ENCODE measurements at regions not wholly inside any gene's neighbourhood (a gene's known extent, or its start where the extent isn't known, plus 50 kb on each side); places are given as distances from the start of the nearest gene placed in this dataset.

DNA sequence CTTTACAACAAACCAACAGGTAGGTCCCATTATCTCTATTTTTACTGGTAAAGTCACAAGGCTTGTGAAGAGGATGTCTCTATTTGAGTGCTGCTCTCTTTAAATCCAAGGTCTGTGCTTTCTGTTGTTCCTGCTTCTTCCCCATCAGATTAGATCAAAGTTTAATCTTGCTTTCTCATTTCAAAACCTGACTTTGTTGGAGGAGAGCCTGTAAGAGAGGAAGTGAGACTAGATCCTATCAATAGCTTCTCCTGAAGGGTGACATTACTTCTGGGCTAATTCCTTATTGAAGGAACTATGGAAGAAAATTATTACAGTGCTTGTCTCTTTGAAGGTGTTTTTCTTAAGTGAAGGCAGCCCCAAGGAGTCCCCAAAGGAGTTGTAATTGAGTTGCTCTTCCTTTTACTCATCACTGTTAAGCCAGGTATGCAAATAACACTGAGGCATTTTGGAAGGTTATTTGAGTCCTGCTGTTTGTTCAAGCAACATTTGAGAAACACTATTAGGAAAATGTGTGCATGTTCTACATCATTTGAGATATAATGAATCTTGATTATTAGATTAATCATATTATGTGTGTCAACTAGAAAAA, 146.2 kb upstream of the MBL2 start:
- Mint-ChIP-seq H3K9me3 (peaks cover 0 to 23% (median 6%) of the 10 kb centered on the region in 7 donors), H3K4me3 (no peak overlapping the region), H3K4me1 (no peaks in the 10 kb centered on the region), H3K36me3 (no peaks in the 10 kb centered on the region), H3K27me3 (no peaks in the 10 kb centered on the region), H3K27ac (no peak overlapping the region)
- DNase-seq (no peak), ATAC-seq (ENCODE audit: low read depth in 2 of 2) (no peak)
- no peaks in the 10 kb centered on the region for H3K27me3 ChIP-seq (ENCODE audit: control insufficient read depth, insufficient read depth, low read length)
- H3K4me3 ChIP-seq (ENCODE audit: low read depth, low read length): no peak overlapping the region
- no peaks in the 10 kb centered on the region for H3K36me3 ChIP-seq (ENCODE audit: control insufficient read depth, insufficient read depth, low read length)
- H3K27ac ChIP-seq (ENCODE audit: insufficient read depth, low read length, poor library complexity, severe bottlenecking): no peak overlapping the region
- H3K4me1 ChIP-seq (ENCODE audit: control insufficient read depth, insufficient read depth, low read length, poor library complexity, severe bottlenecking): no peaks in the 10 kb centered on the region
- no peaks in the 10 kb centered on the region for H3K9me3 ChIP-seq (ENCODE audit: control insufficient read depth in 2 of 2, low read length in 2 of 2)

DNA sequence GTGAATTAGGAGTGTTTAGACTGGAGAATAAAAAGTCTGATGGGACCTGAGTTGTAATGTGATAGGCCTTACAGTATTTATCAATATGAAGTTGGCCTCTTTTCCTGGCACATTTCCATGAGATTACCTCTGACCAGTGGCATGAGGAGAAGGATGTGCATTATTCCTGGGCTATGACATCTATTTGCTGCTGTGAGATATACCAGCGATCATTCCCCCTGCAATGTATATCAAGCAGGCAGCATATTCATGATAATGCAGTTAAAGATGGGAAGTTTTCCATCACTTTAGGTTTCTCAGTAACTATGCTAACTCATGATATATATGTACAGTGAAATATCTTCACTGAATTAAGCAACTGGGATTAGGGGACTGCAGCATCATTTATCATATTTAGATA, 142.8 kb upstream of the MBL2 start:
- no peaks in the 10 kb centered on the region for H3K36me3 ChIP-seq (ENCODE audit: control insufficient read depth, insufficient read depth, low read length)
- H3K9me3 Mint-ChIP-seq: peaks cover 0 to 17% (median 8%) of the 10 kb centered on the region in 7 donors
- ATAC-seq (ENCODE audit: low read depth in 2 of 2) (no peak), DNase-seq (no peak)
- no peak overlapping the region for H3K27ac Mint-ChIP-seq
- H3K27me3 Mint-ChIP-seq: no peaks in the 10 kb centered on the region
- H3K4me3 Mint-ChIP-seq: no peak overlapping the region
- H3K4me1 ChIP-seq (ENCODE audit: control insufficient read depth, insufficient read depth, low read length, poor library complexity, severe bottlenecking): no peaks in the 10 kb centered on the region
- no peaks in the 10 kb centered on the region for H3K4me1 Mint-ChIP-seq
- H3K36me3 Mint-ChIP-seq: no peaks in the 10 kb centered on the region
- no peak overlapping the region for H3K4me3 ChIP-seq (ENCODE audit: low read depth, low read length)
- H3K27me3 ChIP-seq (ENCODE audit: control insufficient read depth, insufficient read depth, low read length): no peaks in the 10 kb centered on the region
- no peak overlapping the region for H3K27ac ChIP-seq (ENCODE audit: insufficient read depth, low read length, poor library complexity, severe bottlenecking)
- no peaks in the 10 kb centered on the region for H3K9me3 ChIP-seq (ENCODE audit: control insufficient read depth in 2 of 2, low read length in 2 of 2)

DNA sequence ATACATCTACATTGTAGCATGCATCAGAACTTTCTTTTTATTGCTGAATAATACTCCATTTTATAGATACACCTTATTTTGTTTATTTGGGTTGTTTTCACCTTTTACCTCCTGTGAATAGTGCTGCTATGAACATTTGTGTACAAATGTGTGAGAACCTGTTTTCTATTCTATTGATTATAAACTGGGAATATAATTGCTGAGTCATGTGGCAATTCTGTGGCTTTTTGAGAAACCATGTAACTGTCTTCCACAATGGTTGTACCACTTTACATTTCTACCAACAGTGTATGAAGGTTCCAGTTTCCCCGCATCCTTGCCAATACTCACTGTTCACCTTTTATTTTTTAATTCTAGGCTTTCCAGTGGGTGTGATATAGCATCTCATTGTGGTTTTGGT, 138.6 kb upstream of the MBL2 start:
- H3K4me3 ChIP-seq (ENCODE audit: low read depth, low read length): no peak overlapping the region
- H3K36me3 Mint-ChIP-seq: no peaks in the 10 kb centered on the region
- H3K4me1 Mint-ChIP-seq: no peaks in the 10 kb centered on the region
- H3K27me3 Mint-ChIP-seq: no peaks in the 10 kb centered on the region
- no peaks in the 10 kb centered on the region for H3K4me1 ChIP-seq (ENCODE audit: control insufficient read depth, insufficient read depth, low read length, poor library complexity, severe bottlenecking)
- no peaks in the 10 kb centered on the region for H3K36me3 ChIP-seq (ENCODE audit: control insufficient read depth, insufficient read depth, low read length)
- no peak for DNase-seq
- no peaks in the 10 kb centered on the region for H3K27me3 ChIP-seq (ENCODE audit: control insufficient read depth, insufficient read depth, low read length)
- H3K4me3 Mint-ChIP-seq: no peak overlapping the region
- H3K27ac Mint-ChIP-seq: no peak overlapping the region
- peaks cover 2 to 13% (median 5%) of the 10 kb centered on the region in 7 donors for H3K9me3 Mint-ChIP-seq
- no peak overlapping the region for H3K27ac ChIP-seq (ENCODE audit: insufficient read depth, low read length, poor library complexity, severe bottlenecking)
- no peak for ATAC-seq (ENCODE audit: low read depth in 2 of 2)
- no peaks in the 10 kb centered on the region for H3K9me3 ChIP-seq (ENCODE audit: control insufficient read depth in 2 of 2, low read length in 2 of 2)

DNA sequence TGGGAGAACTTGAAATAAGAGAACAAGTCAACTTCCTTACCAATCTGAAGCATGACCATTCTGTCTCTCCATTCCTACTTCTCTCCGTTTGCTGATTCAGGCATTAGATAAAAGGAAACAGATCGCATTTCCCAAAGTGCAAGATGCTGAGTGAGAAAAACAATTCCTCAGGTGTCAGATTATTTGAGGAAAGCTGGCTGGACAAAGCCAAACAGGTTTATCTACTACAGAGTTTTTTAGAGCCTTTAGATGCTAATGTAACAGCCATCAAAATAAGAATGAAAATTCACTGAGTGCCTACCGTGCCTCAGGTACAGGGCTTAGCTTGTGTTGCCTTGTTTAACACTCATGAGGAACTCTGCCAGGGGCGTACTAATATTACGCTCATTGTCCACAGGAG, 135.9 kb upstream of the MBL2 start:
- H3K27ac Mint-ChIP-seq: no peak overlapping the region
- Histone ChIP-seq H3K4me1 (ENCODE audit: control insufficient read depth, insufficient read depth, low read length, poor library complexity, severe bottlenecking) (no peaks in the 10 kb centered on the region), H3K27me3 (ENCODE audit: control insufficient read depth, insufficient read depth, low read length) (no peaks in the 10 kb centered on the region), H3K9me3 (ENCODE audit: control insufficient read depth in 2 of 2, low read length in 2 of 2) (no peaks in the 10 kb centered on the region), H3K36me3 (ENCODE audit: control insufficient read depth, insufficient read depth, low read length) (no peaks in the 10 kb centered on the region), H3K27ac (ENCODE audit: insufficient read depth, low read length, poor library complexity, severe bottlenecking) (no peak overlapping the region), H3K4me3 (ENCODE audit: low read depth, low read length) (no peak overlapping the region)
- peaks cover 0 to 13% (median 5%) of the 10 kb centered on the region in 7 donors for H3K9me3 Mint-ChIP-seq
- H3K4me3 Mint-ChIP-seq: no peak overlapping the region
- no peaks in the 10 kb centered on the region for H3K36me3 Mint-ChIP-seq
- ATAC-seq (ENCODE audit: low read depth in 2 of 2) (no peak), DNase-seq (no peak)
- H3K4me1 Mint-ChIP-seq: no peaks in the 10 kb centered on the region
- H3K27me3 Mint-ChIP-seq: no peaks in the 10 kb centered on the region

DNA sequence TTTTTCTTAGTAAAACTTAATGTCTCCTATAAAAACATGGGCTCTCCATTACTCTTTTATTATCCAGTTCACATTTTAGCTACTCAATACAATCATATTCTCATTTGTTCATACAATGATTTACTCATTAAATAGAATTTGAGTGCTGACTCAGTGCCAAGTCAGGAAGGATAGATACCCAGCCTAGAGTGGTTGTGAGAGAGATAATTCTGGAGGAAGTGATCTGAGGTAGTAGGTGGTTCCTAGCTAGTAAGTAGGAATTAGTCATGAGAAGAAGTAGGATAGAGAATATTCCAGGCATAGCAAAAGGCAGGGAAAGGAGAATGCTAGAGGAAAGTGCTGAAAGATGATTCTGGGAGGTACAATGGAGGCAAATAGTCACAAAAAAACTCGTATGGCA, 133.5 kb upstream of the MBL2 start:
- Histone ChIP-seq H3K9me3 (ENCODE audit: control insufficient read depth in 2 of 2, low read length in 2 of 2) (no peaks in the 10 kb centered on the region), H3K36me3 (ENCODE audit: control insufficient read depth, insufficient read depth, low read length) (no peaks in the 10 kb centered on the region), H3K4me3 (ENCODE audit: low read depth, low read length) (no peak overlapping the region), H3K4me1 (ENCODE audit: control insufficient read depth, insufficient read depth, low read length, poor library complexity, severe bottlenecking) (no peaks in the 10 kb centered on the region), H3K27me3 (ENCODE audit: control insufficient read depth, insufficient read depth, low read length) (no peaks in the 10 kb centered on the region), H3K27ac (ENCODE audit: insufficient read depth, low read length, poor library complexity, severe bottlenecking) (no peak overlapping the region)
- Mint-ChIP-seq H3K27me3 (no peaks in the 10 kb centered on the region), H3K36me3 (no peaks in the 10 kb centered on the region), H3K4me1 (no peaks in the 10 kb centered on the region), H3K9me3 (peaks cover 0 to 13% (median 5%) of the 10 kb centered on the region in 7 donors), H3K27ac (no peak overlapping the region), H3K4me3 (no peak overlapping the region)
- ATAC-seq (ENCODE audit: low read depth in 2 of 2) (no peak), DNase-seq (no peak)

DNA sequence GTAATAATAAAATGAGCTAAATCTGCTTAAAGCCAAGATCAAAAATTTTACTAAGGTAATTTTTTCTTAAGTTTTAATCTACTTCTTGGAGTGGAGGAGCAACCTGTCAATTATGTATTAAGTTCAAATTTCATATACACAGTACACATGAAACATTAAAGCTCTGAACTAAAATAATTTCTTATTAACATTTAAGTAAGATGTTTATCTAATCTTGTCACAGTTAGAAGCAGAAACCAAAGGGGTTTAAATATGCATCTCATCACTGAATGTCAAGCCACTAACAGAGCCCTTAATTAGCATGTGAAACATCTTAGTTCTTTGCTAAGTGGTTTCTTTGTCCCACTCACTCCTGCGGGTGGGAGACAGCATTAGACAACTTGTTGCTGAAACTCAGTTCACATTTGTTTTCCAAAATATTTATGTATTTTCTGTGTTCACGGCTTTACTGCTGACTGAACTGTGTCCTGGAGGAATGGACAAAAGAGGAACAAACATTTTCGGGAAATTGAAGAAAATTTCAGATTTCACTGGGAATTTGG, 130.9 kb upstream of the MBL2 start:
- no peak for ATAC-seq (ENCODE audit: low read depth in 2 of 2)
- Mint-ChIP-seq H3K36me3 (no peaks in the 10 kb centered on the region), H3K27me3 (no peaks in the 10 kb centered on the region), H3K4me3 (no peak overlapping the region), H3K27ac (no peak overlapping the region), H3K9me3 (peaks cover 0 to 9% (median 2%) of the 10 kb centered on the region in 7 donors), H3K4me1 (no peaks in the 10 kb centered on the region)
- H3K4me1 ChIP-seq (ENCODE audit: control insufficient read depth, insufficient read depth, low read length, poor library complexity, severe bottlenecking): no peaks in the 10 kb centered on the region
- no peaks in the 10 kb centered on the region for H3K27me3 ChIP-seq (ENCODE audit: control insufficient read depth, insufficient read depth, low read length)
- H3K27ac ChIP-seq (ENCODE audit: insufficient read depth, low read length, poor library complexity, severe bottlenecking): no peak overlapping the region
- no peaks in the 10 kb centered on the region for H3K9me3 ChIP-seq (ENCODE audit: control insufficient read depth in 2 of 2, low read length in 2 of 2)
- no peak for DNase-seq
- no peaks in the 10 kb centered on the region for H3K36me3 ChIP-seq (ENCODE audit: control insufficient read depth, insufficient read depth, low read length)
- H3K4me3 ChIP-seq (ENCODE audit: low read depth, low read length): no peak overlapping the region

DNA sequence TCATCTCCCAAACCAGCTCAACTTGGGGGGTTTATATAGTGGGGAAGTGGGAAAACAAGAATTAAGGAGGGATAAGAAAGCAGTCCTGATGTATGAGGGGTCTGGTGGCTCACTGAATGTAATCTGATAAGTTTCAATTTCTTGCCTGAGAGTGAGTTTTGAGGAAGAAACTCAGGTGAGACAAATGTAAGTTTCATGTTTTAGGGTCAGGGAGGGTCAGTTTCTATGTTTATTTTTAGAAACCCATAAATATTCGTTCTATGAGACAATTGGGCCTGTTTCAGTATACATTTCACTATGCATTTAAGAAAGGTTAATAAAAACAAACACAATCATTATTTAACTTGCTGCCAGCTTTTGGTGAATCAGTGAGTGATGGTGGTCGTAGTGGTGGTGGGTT, 128.0 kb upstream of the MBL2 start:
- H3K36me3 ChIP-seq (ENCODE audit: control insufficient read depth, insufficient read depth, low read length): no peaks in the 10 kb centered on the region
- no peaks in the 10 kb centered on the region for H3K9me3 ChIP-seq (ENCODE audit: control insufficient read depth in 2 of 2, low read length in 2 of 2)
- Mint-ChIP-seq H3K27ac (no peak overlapping the region), H3K4me1 (no peaks in the 10 kb centered on the region), H3K27me3 (no peaks in the 10 kb centered on the region), H3K4me3 (no peak overlapping the region), H3K36me3 (no peaks in the 10 kb centered on the region), H3K9me3 (peaks cover 0 to 9% (median 5%) of the 10 kb centered on the region in 7 donors)
- H3K4me3 ChIP-seq (ENCODE audit: low read depth, low read length): no peak overlapping the region
- H3K4me1 ChIP-seq (ENCODE audit: control insufficient read depth, insufficient read depth, low read length, poor library complexity, severe bottlenecking): no peaks in the 10 kb centered on the region
- no peaks in the 10 kb centered on the region for H3K27me3 ChIP-seq (ENCODE audit: control insufficient read depth, insufficient read depth, low read length)
- H3K27ac ChIP-seq (ENCODE audit: insufficient read depth, low read length, poor library complexity, severe bottlenecking): no peak overlapping the region
- DNase-seq (no peak), ATAC-seq (ENCODE audit: low read depth in 2 of 2) (no peak)

DNA sequence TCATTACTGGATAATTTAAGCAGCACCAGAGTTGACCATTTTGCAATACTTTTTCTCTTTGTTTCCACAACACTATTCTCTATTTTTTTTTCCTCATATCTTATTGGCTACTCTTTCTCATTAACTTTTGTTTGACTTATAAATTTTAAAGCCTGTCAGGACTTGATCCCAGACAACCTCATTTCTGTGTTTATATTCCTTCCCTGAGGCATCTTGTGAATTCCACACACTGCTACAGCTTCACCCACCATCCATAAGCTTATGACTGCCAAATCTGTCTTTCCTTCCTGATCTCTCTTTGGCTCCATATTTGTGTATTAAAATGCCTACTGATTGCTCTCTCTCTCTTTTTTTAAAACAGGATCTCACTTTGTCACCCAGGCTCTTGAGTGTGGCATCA, 124.6 kb upstream of the MBL2 start:
- H3K36me3 Mint-ChIP-seq: no peaks in the 10 kb centered on the region
- H3K4me1 Mint-ChIP-seq: peaks cover 0 to 4% (median 0%) of the 10 kb centered on the region in 4 donors
- no peaks in the 10 kb centered on the region for H3K4me1 ChIP-seq (ENCODE audit: control insufficient read depth, insufficient read depth, low read length, poor library complexity, severe bottlenecking)
- no peak overlapping the region for H3K4me3 Mint-ChIP-seq
- H3K27ac ChIP-seq (ENCODE audit: insufficient read depth, low read length, poor library complexity, severe bottlenecking): no peak overlapping the region
- no peaks in the 10 kb centered on the region for H3K27me3 ChIP-seq (ENCODE audit: control insufficient read depth, insufficient read depth, low read length)
- H3K36me3 ChIP-seq (ENCODE audit: control insufficient read depth, insufficient read depth, low read length): no peaks in the 10 kb centered on the region
- ATAC-seq (ENCODE audit: low read depth in 2 of 2) (no peak), DNase-seq (no peak)
- no peak overlapping the region for H3K27ac Mint-ChIP-seq
- no peak overlapping the region for H3K4me3 ChIP-seq (ENCODE audit: low read depth, low read length)
- peaks cover 0 to 9% (median 6%) of the 10 kb centered on the region in 7 donors for H3K9me3 Mint-ChIP-seq
- no peaks in the 10 kb centered on the region for H3K27me3 Mint-ChIP-seq
- H3K9me3 ChIP-seq (ENCODE audit: control insufficient read depth in 2 of 2, low read length in 2 of 2): no peaks in the 10 kb centered on the region
